GM18870 (cell line): ENCODE measurements at regions not wholly inside any gene's neighbourhood (a gene's known extent, or its start where the extent isn't known, plus 50 kb on each side); places are given as distances from the start of the nearest gene placed in this dataset.

Experiments used
- ATAC-seq: cut with Tn5 transposase; IDR thresholded peaks from one replicate; pipeline ENCODE4 v1.9.1; 2021; ENCODE audit warnings: moderate library complexity; ENCODE audit not compliant: unreplicated experiment

DNA sequence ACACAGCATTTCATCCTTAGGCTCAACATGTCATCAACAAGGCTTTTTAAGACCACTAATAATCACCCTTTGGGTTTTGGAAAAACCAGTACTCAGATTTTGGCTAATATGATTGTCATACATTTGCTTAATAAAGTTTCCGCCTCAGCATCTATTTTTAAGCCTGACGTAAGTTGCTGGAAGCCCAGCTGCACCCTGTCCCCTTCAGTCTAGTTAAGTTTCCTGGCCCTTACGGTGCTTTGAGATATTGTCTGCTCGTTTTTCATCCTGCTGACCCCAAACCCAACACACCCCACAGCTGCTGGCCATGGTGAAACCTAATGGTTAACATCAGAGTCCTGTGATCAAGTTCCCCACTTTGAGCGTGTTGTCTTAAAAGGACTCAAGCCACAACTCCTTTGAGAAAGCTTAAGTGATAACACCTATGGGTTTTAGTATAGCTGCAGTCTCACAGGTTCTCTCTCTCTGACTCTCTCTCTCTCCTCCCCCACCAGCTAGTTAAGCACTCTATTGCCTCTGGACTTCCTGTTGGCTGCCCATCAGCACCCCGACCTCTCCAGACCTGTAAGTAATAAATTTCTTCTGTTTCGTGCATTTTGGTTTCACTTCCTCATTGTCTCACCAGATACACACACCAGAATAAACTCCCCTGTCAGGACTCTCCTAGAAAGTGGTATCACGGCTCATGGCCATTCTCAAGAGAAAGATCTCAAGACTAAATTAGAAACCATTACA, 802.0 kb downstream of the C6orf118 start:
- peak; percentile 61 for ATAC-seq

DNA sequence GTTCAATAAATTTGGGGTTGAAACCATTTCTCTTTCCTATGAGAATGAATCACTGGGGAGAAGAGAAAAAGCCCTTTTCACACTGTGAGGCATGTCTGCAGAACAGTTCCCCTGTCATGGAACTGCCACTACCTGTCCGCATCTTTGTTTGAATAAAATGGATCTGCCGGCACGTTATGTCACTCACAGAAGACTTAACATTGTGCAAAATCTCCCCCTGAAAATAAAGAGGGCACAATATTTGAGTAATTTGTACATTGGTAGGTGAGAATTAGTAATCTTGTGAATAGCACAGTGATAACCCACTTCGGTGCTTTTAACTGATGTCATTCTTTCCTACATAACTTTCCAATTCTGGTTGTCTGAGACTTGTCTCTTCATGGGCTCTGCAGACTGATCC, 804.0 kb downstream of the C6orf118 start:
- ATAC-seq = no peak

DNA sequence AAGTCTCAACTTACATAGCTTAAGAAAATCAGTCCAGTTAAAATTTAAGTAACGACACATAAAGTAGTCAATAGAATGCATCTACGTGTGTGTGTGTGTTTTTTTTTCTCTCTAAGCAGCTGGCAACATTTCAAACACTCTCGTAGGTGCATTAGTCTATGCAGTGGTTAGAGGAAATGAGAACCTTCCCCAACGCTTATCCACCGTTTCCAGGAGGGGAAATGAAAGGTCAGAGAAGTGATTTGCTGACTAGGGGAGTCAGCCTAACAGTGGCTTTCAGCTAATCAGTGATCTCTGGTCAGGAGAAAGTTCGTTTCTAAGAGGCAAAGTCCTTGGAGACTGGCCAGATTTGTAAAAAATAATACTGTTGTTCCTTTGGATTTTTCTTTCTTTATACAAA, 806.6 kb downstream of the C6orf118 start:
- no peak for ATAC-seq

DNA sequence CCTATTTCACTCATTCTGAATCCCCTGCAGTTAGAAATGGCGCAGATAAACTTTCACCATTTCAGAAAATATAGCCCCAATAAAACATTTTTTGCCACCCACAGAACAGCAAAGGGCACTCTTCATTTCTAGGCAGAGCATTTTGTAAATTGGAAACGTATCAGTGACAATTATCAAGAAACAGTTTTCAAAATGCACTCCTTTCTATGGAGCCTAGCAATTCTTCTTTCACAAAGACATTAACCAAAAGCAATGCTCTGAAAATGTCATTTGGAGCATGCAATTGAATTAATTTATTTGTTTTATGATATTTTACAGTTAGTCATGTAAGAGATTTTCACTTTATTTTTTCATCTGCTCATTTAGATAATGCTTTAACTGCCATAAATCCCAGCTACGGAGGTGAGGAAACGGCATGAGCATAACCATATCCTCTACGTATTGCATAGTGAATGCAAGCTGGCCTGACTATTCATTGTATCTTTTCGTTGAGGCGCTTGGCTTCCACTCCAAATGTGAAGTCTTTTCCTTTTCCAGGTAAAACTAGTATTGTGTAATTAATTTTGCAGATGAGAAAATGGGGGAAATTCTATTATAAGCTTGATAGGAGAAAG, 813.4 kb downstream of the C6orf118 start:
- ATAC-seq = no peak

DNA sequence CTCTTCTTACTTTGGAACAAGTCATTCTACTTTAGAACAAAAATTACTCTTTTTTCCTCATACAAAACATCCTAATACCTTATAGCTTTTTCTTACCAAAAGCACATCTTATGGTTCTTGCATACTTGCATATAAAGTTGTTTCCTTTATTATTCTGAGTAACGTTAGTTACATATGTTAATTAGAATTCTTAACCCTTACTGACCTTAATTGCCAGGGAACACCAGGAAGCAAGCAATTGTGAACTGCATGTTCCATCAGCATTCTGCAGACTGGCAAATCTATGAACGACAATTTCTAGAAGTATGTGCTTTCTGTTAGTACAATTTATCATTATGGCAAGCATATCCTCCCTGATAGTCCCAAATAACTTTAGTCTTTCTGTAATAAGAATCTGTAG, 831.0 kb downstream of the C6orf118 start:
- no peak for ATAC-seq

DNA sequence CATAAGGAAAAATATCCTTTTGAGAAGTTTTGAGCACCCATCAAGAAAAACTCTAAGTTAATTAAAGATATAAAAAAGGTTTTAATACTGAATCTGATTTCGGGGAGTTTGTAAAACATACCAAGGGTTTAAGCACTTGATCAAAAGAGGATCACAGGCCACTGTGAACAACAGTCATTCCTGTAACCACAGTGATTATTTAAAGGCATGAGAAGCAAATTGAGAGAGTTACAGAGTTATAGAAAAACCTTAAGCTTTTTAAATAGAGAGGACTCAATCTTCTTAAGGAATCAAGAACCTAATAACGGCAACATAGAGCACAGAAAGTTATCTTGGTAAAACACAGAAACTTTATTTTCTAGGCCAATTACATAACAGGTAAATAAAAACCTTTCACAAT, 831.6 kb downstream of the C6orf118 start:
- ATAC-seq = no peak

DNA sequence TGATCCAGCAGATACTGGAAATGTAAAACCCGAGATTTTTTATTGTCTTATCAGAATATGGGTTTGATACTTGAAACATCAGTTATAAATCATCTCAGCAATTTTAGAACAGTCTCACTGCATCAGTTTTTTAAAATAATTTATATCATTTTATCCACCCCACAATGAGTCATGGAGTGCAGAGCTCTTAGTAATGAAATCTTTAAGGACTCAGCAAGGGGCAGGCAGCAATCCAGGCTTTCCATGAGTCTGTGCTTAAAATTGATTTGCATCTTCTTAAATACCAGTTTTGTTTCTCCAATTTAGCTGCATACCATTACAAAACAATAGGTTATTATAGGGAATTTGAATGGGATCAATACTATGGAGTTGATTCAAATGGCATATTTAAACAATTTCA, 832.3 kb downstream of the C6orf118 start:
- no peak for ATAC-seq

DNA sequence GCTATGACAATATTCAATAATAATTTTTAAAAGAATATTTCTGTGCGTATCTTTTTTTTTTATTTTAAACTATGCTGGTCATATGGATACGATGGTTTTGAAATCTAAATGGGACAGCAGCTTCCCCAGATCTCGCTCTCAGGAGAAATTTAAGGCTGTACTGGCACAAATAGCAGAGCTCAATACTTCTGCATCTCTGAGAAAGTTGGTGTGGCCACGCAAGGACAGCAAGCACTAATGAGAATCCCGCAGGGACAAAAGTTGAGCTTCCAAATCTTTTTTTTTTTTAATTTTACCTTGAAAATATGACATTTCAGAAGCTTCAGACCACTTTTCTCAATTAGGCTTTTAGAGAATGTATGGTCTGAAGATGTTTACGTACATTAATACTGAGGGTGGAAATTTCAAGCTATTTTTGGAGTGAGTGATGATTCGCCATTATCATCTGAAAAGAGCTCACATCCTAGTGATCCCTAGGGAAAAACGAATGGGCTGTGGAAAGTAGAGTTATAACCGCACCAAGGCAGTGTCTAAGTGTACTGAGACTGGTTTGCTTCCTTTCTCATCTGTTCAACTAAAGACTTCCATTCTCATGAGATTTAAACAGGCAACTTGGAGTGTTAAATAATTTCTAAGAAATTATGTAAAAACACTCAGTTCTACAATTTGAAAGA, 840.0 kb downstream of the C6orf118 start:
- no peak for ATAC-seq

DNA sequence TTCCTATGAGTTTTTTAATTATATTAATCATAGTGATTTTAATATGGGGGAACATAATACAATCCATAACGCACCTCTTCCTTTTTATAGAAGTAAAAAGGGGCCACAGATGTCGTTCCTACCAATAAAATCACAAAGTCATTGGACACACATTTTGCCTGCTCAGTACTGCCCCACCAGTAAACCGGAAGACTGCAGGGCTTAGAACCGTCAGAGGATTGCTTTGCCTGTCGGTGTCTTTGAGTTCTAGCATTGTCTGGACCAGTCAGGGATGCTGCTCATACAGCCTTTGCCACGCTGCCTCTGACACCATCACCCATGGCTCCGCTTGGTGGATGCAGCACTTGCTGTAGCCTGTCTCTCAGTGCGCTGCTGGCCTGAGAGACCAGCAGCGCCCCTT, 853.6 kb downstream of the C6orf118 start:
- no peak for ATAC-seq

DNA sequence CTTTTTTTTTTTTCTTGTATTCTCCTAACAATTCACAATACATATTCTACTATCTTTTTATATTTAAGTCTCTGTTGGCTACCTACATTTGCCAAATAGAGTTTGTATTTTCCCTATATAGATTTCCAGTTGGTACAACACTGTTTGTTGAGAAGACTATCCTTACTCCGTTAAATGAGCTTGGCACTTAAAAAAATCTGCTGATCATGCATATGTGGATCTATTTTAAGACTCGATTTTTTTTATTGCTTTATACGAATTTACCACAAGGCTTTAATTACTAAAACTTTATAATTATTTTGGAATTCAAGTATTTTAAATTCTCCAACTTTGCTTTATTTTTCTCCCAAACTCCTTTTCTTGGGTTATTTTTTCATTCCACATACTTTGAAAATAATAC, 855.6 kb downstream of the C6orf118 start:
- no peak for ATAC-seq

DNA sequence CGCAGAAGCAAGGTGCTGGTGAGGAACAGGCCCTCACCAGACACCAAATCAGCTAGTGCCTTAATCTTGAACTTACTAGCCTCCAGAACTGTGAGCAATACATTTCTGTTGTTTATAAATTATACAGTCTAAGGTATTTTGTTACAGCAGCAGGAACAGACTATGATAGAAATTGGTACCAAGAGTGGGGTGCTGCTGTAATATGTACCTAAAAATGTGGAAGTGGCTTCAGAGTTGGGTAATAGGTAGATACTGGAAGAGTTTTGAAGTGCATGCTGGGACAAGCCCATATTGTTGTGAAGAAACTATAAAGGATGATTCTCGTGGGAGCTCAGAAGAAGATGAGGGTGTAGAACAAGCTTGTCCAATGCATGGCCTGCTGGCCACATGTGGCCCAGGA, 866.8 kb downstream of the C6orf118 start:
- ATAC-seq = no peak

DNA sequence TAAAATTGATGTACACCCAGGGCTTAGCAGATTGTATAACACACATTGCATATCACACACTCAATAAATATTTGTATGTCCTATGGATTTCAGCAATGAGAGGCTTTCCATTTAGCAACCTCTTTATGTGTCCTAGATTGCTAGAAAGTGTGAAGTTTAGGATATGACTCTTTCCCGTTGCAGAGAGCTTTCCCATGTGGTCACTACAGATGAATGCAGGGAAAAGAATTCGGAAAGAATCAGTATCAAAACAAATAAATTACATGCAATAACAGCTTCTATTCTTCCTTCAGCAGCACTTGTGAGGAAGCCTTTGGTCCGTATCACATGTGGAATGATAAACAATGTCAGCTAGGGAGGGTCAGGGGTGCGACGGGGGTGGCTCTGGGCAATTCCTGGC, 870.1 kb downstream of the C6orf118 start:
- ATAC-seq = no peak

DNA sequence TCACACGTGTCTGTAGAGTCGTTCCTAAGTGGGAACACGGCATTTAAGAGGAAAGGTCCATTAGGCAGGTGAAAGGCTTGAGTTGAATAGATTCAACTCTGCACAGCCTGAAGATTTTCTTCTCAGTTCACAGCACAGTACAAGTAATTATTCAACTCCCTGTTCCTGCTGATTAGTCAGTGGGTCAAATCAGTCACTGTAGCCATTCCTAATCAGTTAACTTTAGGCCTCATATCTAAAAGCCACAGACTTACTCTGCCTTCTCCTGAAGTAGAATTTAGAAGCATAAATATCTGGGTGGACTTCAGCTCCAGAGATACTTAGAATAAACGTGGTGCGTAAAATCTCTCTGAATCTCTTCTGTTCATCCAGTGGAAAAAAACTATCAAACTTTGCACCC, 872.4 kb downstream of the C6orf118 start:
- ATAC-seq = no peak

DNA sequence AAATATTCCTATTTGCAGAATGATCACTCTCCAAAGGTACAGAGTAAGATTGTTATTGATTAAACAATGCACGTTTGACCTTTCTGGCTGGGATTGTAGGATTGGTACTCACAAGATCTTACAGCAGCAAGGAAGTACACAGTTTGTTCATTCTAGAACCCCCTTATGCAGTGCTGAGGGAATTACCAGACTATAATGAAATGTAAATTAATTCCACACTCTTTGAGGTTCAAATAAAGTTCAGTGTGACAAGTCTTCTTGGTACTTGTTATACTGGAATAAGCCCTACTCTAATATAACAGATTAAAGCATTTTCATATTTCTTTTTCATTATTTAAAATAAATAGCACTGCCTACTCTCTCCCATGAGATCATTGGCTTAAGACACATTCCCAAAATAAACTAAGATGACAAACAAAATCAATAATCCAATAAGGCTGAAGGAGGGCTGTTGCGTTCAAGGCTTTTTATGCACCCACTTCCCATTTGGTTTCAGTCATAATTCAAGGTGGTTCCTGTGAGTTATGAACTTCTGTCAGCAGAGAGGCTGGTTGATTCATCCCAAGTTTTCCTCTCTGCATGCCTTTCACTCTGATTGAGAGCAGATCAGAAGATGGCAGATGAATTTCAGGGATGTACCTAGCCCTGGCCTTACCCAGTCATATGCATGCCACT, 881.5 kb downstream of the C6orf118 start:
- no peak for ATAC-seq

DNA sequence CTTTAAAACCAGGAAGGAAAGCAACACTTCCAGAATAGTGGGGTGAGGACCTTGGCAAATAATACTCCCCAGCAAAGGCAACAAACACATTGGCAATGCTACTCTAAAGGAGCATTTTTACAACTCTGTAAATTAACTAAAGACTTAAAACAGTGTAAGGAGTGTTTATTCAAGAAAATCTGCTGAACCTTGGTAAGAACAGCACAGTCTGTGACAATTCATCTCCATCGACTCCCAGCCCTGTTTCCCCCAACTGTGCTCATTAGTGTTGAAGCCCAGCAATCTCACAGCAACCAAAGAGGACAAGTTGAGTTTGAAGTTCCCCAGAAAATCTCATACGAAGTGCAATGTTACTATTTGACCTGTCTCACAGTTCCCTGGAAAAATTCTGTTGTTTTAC, 884.9 kb downstream of the C6orf118 start:
- no peak for ATAC-seq

DNA sequence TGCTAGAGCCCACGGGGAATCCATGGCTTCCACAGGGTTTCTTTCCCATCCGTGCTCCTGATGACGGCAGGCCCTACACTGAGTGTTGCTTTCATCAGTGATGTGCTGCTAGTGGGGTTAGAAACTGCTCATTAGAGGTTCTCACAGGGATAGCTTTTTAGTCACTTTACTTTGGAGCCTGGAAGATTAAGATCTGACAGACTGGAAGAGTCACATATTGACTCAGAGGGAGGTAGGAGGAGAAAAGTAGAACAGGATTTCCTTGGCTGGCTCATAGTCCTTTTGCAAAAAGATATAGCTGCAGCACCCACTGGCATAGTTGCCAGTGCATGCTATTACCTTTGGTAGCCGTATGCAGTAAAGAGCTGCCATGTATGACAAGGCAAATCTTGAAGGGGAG, 890.3 kb downstream of the C6orf118 start:
- no peak for ATAC-seq

DNA sequence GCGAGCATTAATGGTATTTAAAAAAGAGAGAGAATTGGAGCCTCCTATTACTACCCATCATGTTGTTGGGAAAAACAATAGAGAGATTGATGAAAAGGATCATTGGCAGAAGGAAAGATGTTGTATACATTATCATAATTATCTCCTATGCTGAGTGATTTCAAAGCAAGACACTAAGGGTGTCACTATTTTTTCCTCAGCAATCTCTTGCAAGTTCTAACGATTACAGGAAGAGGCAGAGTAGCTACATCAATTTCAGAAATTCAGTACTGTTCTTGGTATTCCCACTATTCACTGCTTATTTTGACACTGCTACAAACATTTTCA, 891.2 kb downstream of the C6orf118 start:
- ATAC-seq = no peak

DNA sequence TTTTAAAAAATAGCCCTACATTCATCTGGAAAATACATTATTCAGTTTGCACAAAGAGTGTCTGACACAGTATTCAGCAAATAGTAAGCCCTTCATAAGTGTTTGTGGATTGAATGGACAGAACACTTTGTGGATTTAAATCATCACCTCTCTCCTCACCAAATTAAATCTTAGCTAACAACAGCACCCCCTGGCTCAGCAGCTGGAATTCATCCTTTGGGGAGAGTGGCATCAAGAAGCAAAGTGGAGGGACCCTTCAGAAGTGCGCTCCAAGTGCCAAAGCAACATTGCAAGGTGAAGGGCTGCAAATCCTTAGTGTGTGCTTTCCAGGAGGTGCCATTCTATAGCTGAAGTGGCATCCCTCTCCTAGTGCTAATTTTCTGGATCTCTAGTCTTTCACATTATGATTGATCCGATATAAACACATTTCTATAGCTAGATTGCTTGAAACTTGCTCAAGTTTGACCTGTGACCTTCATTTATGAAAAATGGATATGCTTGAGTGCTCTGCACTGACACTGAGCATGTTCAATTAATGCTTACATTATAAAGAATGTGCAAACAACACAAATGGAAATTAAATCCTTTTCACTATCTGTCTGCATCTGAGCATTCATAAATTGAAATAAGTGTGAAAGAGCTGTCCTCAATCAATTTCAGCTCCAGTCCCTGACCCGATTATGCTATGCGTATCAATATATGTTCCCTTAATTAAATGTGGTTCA, 891.7 kb downstream of the C6orf118 start:
- ATAC-seq = no peak

DNA sequence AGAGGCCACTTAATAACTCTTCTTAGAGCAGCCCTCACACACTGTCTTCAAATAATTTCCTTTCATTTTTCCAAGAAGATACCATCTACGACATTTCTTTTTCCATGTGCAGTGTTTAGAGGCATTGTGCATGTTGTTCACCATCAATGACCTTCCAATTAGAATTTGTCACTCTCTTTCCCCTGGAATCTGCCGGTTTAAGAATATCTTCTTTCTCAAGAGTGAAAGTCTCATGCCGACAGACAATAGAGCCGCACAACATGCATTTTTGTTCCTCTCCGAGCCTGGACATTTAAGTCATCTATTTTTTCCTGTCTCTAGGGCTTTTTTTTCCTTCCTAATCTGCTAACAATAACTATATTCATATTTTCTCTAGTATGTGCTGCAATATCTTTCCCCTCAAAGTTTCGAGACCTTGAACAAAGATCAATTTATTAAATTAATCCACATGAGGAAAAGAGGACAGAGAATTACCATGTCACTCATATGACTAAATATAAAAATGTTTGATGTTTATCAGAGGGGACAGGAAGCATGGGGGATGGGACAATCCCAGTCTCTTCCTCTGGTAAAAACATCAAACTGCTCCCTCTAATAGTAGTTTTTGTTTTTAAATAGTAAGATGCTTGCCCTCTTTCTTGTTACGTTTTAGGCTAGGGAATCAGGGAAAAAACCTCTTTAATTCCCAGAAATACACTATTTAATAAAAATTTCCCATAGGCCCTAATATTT, 893.4 kb downstream of the C6orf118 start:
- no peak for ATAC-seq

DNA sequence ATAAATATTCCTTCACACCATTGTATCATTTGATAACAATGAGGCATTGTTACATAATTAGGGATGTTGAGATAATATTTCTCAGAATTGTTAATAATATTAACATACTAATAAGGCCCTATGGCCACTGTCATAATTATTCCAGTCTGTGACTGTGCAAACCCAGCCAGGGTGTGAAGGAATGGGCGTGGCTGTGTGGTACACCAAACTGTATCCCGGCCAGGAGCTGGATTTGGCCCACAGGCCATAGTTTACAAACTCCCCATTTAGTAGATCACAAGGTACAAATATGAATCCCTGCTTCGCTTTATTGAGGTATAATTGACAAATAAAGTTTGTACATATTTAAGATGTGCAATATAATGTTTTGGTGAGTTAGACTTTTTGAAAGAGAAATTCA, 894.7 kb downstream of the C6orf118 start:
- ATAC-seq = no peak

DNA sequence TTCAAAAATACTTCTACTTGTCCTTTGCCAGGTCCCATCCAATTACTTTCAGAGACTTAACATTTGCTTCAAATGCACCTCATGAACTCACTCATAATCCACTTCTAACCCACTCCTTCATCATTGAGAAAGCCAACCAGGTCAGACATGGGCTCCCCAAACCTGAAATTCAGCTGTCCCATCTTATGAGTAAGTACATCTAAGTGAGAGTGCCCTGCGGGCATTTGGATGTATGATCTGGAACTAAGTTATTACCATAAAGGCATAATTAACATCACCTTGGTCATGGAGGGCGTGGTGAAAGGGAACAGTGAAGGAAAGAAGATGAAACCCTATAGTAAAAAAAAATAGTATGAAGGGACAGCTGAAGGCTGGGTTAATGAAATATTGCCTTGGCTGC, 896.8 kb downstream of the C6orf118 start:
- no peak for ATAC-seq
